ENCODE measurements at regions not wholly inside any gene's neighbourhood (a gene's known extent, or its start where the extent isn't known, plus 50 kb on each side); places are given as distances from the start of the nearest gene placed in this dataset.

DNA sequence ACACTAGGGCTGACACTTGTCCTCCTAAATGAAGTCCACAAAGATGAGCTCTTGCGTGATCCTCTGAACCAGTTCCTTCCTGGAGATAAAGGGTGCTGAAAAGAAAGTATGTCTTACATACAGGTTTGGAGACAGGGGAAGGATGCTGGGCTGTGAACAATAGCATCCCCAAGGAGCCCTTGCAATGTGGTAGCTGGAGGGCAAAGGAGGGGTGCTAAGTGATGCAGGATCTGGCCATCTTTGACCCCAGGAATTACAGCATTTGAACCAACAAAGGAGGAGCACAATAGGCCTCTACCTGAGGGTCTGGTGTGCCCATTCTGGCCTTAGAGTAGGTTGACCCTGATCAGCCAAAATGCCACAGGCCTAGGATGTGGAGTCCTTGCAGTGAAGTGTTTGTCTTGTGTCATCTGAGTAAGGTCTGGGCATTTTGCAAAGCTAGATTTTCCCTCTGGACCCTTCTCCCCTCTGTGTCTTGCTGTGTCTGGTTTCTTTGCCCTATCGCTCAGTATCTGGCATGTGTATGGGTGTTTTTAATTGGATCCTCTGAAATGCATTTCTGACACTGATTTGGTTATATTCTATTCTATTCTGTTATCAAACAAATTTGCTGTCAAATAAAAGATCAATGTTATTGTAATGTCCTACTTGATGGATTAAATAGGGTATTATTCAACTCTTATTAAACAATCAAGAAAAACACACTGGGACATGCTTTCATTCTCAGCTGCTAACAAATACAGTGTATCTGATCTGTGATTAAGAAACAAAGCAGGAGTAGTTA, 364.8 kb upstream of the MEIS1 start:
- Histone ChIP-seq H3K4me3 (no peak overlapping the region), H3K9me3 (no peaks in the 10 kb centered on the region), H3K27ac (no peak overlapping the region), H3K4me1 (no peaks in the 10 kb centered on the region), H3K36me3 (ENCODE audit: low read depth, missing control alignments) (no peaks in the 10 kb centered on the region), H3K27me3 (no peaks in the 10 kb centered on the region)
- TF ChIP-seq POLR2A (IDR thresholded peaks at IDR 0.05) (no peak), CTCF (IDR thresholded peaks at IDR 0.05) (no peak)
- intact Hi-C loops (cut with DNase I; ENCODE audit: low total_unique reads): no loop called here
- DNase-seq: no peak
- 79 to 95% methylated on average over 2 of the region's 2 CpGs for WGBS, 2 donors

- TF ChIP-seq CTCF (IDR thresholded peaks at IDR 0.05) (no peak), POLR2A (IDR thresholded peaks at IDR 0.05) (no peak)
- no peaks in the 10 kb centered on the region for H3K9me3 ChIP-seq
- DNase-seq: no peak
- H3K27ac ChIP-seq: no peak overlapping the region
- no peaks in the 10 kb centered on the region for H3K4me1 ChIP-seq
- intact Hi-C loops (cut with DNase I; ENCODE audit: low total_unique reads): no loop called here
- H3K27me3 ChIP-seq: no peaks in the 10 kb centered on the region
- no peak overlapping the region for H3K4me3 ChIP-seq
- H3K36me3 ChIP-seq (ENCODE audit: low read depth, missing control alignments): no peaks in the 10 kb centered on the region
Observed at GRCh38 chr2:66066032-66066431, 368.9 kb upstream of the MEIS1 start.

DNA sequence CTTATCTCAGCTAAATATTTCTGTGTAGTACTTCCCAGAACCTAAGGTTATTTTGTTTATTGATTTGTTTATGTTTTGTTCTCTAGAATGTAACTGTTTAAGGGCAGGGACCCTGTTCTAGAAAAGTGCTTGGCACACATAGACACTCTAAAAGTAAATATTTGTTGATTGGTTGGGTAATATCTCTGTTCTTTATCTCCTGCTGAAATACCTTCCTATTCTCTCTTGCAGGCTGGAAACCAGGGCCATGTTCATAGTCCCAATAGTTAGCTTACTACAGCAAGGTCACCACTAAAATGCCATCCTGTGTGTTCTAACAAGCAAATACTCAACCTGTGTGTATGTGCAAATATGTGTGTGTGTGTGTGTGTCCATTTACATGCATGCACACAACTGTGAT, 375.6 kb upstream of the MEIS1 start:
- H3K36me3 ChIP-seq (ENCODE audit: low read depth, missing control alignments): no peaks in the 10 kb centered on the region
- no peak for DNase-seq
- H3K4me3 ChIP-seq: no peak overlapping the region
- TF ChIP-seq CTCF (IDR thresholded peaks at IDR 0.05): no peak
- H3K4me1 ChIP-seq: no peaks in the 10 kb centered on the region
- no peak overlapping the region for H3K27ac ChIP-seq
- intact Hi-C loops (cut with DNase I; ENCODE audit: low total_unique reads): no loop called here
- H3K27me3 ChIP-seq: no peaks in the 10 kb centered on the region
- no peaks in the 10 kb centered on the region for H3K9me3 ChIP-seq

GRCh38 chr2:66058675-66059074, 376.2 kb upstream of the MEIS1 start:
- H3K4me3 ChIP-seq: no peak overlapping the region
- H3K9me3 ChIP-seq: no peaks in the 10 kb centered on the region
- no peak overlapping the region for H3K27ac ChIP-seq
- H3K4me1 ChIP-seq: no peaks in the 10 kb centered on the region
- 95 to 97% methylated on average over 4 of the region's 4 CpGs for WGBS, 2 donors
- TF ChIP-seq CTCF (IDR thresholded peaks at IDR 0.05): no peak
- TF ChIP-seq POLR2A (IDR thresholded peaks at IDR 0.05): no peak
- no peak for DNase-seq
- intact Hi-C loops (cut with DNase I; ENCODE audit: low total_unique reads): no loop called here
- no peaks in the 10 kb centered on the region for H3K36me3 ChIP-seq (ENCODE audit: low read depth, missing control alignments)
- no peaks in the 10 kb centered on the region for H3K27me3 ChIP-seq

GRCh38 chr2:66057844-66058243, 377.1 kb upstream of the MEIS1 start:
- no peaks in the 10 kb centered on the region for H3K4me1 ChIP-seq
- TF ChIP-seq POLR2A (IDR thresholded peaks at IDR 0.05) (no peak), CTCF (IDR thresholded peaks at IDR 0.05) (no peak)
- H3K27me3 ChIP-seq: no peaks in the 10 kb centered on the region
- intact Hi-C loops (cut with DNase I; ENCODE audit: low total_unique reads): no loop called here
- no peak for DNase-seq
- H3K27ac ChIP-seq: no peak overlapping the region
- no peaks in the 10 kb centered on the region for H3K9me3 ChIP-seq
- WGBS, 2 donors: 85 to 90% methylated on average over 1 of the region's 1 CpG
- no peaks in the 10 kb centered on the region for H3K36me3 ChIP-seq (ENCODE audit: low read depth, missing control alignments)
- H3K4me3 ChIP-seq: no peak overlapping the region
